ENCODE measurements at regions not wholly inside any gene's neighbourhood (a gene's known extent, or its start where the extent isn't known, plus 50 kb on each side); places are given as distances from the start of the nearest gene placed in this dataset.

- WGBS = 56% methylated on average over 10 of the region's 10 CpGs
- Histone ChIP-seq H3K9ac (ENCODE audit: low read depth in 1 of 2, low read length in 2 of 2) (no peak overlapping the region), H3K36me3 (ENCODE audit: control insufficient read depth in 4 of 4, insufficient read depth in 3 of 4, low read depth in 1 of 4, low read length in 3 of 4) (no peaks in the 10 kb centered on the region), H3K27me3 (ENCODE audit: control insufficient read depth in 4 of 4, insufficient read depth in 4 of 4, low read length in 3 of 4) (no peaks in the 10 kb centered on the region), H3K4me1 (ENCODE audit: control insufficient read depth in 4 of 4, insufficient read depth in 4 of 4, low read length in 3 of 4) (no peaks in the 10 kb centered on the region), H3K9me3 (ENCODE audit: control insufficient read depth in 4 of 4, low read length in 3 of 4) (no peaks in the 10 kb centered on the region), H3K4me3 (ENCODE audit: low read depth in 1 of 3, low read length in 3 of 3) (no peak overlapping the region), H3K27ac (ENCODE audit: low read depth in 1 of 2, low read length in 2 of 2) (no peak overlapping the region)
- no peak for TF ChIP-seq RXRA (IDR thresholded peaks at IDR 0.05)
- no peak for TF ChIP-seq HNF4G (IDR thresholded peaks at IDR 0.05)
- no peak for TF ChIP-seq HNF4A (conservative IDR thresholded peaks at IDR 0.05)
- no peak for TF ChIP-seq RAD21 (IDR thresholded peaks at IDR 0.05)
- TF ChIP-seq CTCF (IDR thresholded peaks at IDR 0.05; ENCODE audit: low read depth, low read length, missing input control) = no peak
- no peak for TF ChIP-seq ZBTB33 (IDR thresholded peaks at IDR 0.05)
- no peak for TF ChIP-seq FOXA2 (IDR thresholded peaks at IDR 0.05)
- TF ChIP-seq EGR1 (IDR thresholded peaks at IDR 0.05; ENCODE audit: low read depth in 2 of 2) = no peak
- TF ChIP-seq REST (IDR thresholded peaks at IDR 0.05) = no peak
- TF ChIP-seq FOXA1 (IDR thresholded peaks at IDR 0.05) = no peak
- TF ChIP-seq GABPA (IDR thresholded peaks at IDR 0.05 in 1 of 2, conservative IDR thresholded peaks at IDR 0.05 in 1 of 2) = no peak
- no peak for TF ChIP-seq MAX (IDR thresholded peaks at IDR 0.05)
- TF ChIP-seq TAF1 (conservative IDR thresholded peaks at IDR 0.05) = no peak
- no peak for TF ChIP-seq YY1 (IDR thresholded peaks at IDR 0.05)
- no peak for DNase-seq (ENCODE audit: low spot score)
Observed at GRCh38 chr5:101212942-101213514, 309.9 kb upstream of the ST8SIA4 start.

- H3K27ac ChIP-seq (ENCODE audit: low read depth in 1 of 2, low read length in 2 of 2) = no peak overlapping the region
- H3K9ac ChIP-seq (ENCODE audit: low read depth in 1 of 2, low read length in 2 of 2) = no peak overlapping the region
- H3K4me3 ChIP-seq (ENCODE audit: low read depth in 1 of 3, low read length in 3 of 3) = no peak overlapping the region
- no peak for DNase-seq (ENCODE audit: low spot score)
- no peaks in the 10 kb centered on the region for H3K9me3 ChIP-seq (ENCODE audit: control insufficient read depth in 4 of 4, low read length in 3 of 4)
- no peaks in the 10 kb centered on the region for H3K36me3 ChIP-seq (ENCODE audit: control insufficient read depth in 4 of 4, insufficient read depth in 3 of 4, low read depth in 1 of 4, low read length in 3 of 4)
- H3K27me3 ChIP-seq (ENCODE audit: control insufficient read depth in 4 of 4, insufficient read depth in 4 of 4, low read length in 3 of 4) = peaks cover 0 to 3% (median 0%) of the 10 kb centered on the region in 4 donors
- TF ChIP-seq TAF1 (conservative IDR thresholded peaks at IDR 0.05) (no peak), MAX (IDR thresholded peaks at IDR 0.05) (no peak), EGR1 (IDR thresholded peaks at IDR 0.05; ENCODE audit: low read depth in 2 of 2) (no peak), HNF4A (conservative IDR thresholded peaks at IDR 0.05) (no peak), ATF3 (IDR thresholded peaks at IDR 0.05) (no peak), JUND (IDR thresholded peaks at IDR 0.05) (no peak), REST (IDR thresholded peaks at IDR 0.05) (no peak), FOXA1 (IDR thresholded peaks at IDR 0.05) (no peak), ZBTB33 (IDR thresholded peaks at IDR 0.05) (no peak), YY1 (IDR thresholded peaks at IDR 0.05) (no peak), NR2F2 (IDR thresholded peaks at IDR 0.05) (no peak), HNF4G (IDR thresholded peaks at IDR 0.05) (no peak)
- H3K4me1 ChIP-seq (ENCODE audit: control insufficient read depth in 4 of 4, insufficient read depth in 4 of 4, low read length in 3 of 4) = no peaks in the 10 kb centered on the region
Observed at GRCh38 chr5:101206534-101206933, 303.5 kb upstream of the ST8SIA4 start.

Measured in liver (tissue), 8 donors.